Ramos (cell line): ENCODE measurements at regions not wholly inside any gene's neighbourhood (a gene's known extent, or its start where the extent isn't known, plus 50 kb on each side); places are given as distances from the start of the nearest gene placed in this dataset.
"Not testable (repeated sequence)": the region's sequence is repeated elsewhere in the genome, so short reads cannot be mapped to it uniquely, and the experiment has no call there.

ENCODE experiments used
- in situ Hi-C: fragments of 300-500 bp; cut with MboI; formaldehyde crosslinking; loops from one replicate; pipeline ENCODE4 v1.14.3; 2022; ENCODE audit warnings: low sequenced_read_pairs; ENCODE audit not compliant: unreplicated experiment

DNA sequence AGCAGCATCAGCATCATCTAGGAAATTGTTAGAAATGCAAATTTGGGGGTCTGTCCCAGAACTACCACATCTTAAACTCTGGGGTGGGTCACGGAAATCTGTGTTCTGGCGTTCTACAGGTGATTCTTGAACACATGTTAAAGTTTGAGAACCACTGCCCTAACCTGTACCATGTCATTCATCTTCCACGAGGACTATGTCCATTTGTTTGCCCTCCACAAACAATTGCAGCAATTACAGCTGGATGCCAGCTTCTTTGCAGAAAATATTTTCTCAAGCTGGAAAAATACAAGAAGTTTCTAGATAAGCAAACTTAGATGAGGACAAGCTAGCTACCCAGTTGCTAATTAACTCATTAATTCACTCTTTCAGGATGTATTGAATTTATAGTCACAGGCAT lies 54.1 kb downstream of the MAFB start:
- in situ Hi-C loops = no loop called here

DNA sequence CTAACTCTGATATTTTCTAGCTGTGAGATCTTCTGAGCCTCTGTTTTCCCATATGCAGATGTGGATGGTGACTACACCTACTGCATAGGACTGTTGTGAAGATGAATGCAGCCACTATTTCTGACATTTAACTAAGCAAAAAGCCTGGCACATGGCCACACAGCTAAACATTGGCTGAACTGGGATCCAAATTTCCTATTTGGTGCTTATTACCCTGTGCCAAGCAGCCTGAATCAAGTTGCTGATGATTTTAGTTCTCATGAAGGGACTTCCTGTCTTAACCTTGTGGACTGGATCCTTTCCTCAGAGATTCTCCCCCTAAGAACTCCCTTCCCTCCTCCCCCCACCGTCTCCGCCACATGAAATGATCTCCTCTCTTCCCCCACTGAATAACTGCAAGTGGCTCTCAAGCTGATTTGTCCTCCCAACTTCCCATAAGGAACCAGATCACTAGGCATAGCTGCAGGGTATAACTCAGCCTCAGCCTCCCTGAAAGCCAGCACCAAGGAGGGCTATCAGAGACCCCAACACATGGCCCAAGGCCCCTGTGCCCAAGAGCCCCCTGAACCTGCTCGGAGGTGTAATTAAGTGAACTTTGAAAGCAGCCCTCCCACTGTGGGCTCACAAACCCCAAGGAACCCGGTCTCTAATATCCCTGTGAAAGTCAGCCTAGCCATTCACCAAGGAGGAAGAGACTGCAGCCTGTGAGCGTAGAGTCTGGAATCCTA lies 55.7 kb downstream of the MAFB start:
- in situ Hi-C loops = no loop called here

DNA sequence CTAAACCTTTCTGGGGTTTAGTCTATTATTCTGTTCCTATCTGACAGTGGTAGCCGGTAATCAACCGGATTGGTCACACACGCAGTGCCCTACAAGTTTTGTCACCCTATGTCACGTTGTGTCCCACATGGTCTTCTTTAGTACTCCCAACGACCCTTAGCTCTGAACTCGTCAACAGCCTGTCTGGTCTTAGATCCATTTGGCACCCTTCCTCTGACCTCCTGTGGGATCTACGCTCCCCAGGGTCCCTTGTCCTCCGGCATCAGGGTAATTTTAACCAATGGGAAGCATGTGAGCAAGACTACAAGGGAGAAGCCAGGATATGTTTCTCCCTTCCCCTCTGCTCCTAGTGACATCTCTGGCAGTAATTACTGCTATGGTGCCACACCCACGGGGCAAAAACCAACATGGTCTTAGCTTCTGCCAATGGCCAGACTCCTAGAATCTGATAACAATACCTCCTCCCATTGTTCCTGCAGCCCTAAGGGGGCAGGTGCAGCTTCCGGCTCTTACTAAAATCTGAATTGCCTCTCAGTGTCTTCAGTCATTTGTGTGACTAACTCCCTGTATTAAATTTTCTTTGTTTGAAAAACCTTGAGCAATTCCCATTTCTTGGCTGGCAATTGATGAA lies 56.6 kb downstream of the MAFB start:
- in situ Hi-C loops = no loop called here

DNA sequence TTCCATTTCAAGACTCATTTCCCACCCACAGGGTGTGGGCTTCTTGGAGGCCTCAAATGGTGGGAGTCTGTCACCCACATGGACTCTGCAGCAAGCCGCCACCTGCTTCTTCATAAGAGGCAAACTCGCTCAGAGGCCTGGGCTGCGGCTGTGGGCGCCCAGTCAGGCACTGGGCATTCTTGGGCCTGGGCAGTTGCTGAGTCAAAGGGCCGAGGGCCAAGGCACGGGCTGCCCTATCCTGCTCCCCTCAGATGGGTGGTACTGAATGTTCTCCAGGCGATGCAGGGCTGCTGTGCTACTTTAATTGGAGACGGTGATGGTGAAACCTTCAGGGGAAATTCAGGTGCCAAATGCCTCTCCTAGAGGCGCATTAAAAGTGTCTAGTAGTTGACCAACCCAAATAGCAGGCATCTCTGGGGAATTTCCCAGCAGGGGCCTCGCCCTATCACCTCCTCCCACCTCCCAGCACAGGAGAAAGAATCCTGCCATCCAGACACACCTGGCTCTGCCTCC lies 57.9 kb downstream of the MAFB start:
- in situ Hi-C loops = no loop called here

DNA sequence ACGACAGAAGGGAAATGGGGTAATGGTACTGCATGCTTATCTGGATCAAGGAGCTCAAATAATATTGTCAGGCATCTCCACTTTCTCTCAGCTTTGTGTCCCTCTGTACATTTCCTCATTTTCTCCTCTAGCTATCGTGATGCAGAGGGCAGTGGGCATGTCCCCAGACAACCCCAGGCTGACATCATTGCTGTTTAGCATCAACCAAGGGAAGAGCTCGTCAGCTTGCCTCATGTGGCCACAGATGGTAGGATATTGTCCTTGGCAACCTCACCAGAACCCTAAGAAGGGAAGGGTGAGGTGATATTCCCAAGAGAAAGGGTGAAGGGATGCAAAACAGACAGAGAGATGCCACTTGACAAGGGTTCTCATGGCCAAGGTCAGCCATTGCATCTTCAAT lies 58.3 kb downstream of the MAFB start:
- in situ Hi-C loops = no loop called here

DNA sequence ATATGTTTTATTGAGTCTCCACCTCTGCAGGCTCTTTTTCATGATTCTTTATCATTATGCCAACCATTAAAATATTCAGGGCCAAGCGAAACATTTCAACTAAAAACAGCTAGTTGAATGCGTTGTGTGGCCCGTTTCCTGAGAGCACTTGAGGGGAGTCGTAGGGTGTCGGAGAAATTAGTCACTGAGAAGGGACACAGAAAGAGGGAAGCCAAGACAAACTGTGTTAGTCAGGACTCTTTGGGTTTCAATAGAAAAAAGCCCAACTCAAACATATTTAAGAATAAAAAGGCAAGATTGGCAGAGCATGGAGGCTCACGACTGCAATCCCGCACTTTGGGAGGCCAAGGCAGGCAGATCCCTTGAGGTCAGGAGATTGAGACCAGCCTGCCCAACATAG lies 58.9 kb downstream of the MAFB start:
- in situ Hi-C loops = no loop called here

DNA sequence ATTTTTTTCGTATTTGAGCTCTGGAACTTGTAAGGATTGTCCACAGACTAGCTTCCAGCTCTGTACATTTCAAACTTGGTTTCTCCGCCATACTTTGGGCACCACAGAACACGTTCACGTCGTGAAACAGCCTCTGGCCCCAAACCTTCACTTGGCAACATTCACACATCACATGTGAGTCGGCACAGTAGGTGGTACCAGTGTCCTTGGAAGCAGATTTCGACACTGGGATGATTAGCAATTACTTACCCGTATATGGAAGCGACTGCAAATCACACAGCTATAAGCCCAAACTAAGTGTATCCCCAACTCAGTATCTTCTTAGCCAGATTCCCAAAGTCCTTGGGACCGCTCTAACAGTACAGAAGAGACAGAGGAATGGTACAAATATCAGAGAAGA lies 60.2 kb downstream of the MAFB start:
- in situ Hi-C loops = no loop called here

DNA sequence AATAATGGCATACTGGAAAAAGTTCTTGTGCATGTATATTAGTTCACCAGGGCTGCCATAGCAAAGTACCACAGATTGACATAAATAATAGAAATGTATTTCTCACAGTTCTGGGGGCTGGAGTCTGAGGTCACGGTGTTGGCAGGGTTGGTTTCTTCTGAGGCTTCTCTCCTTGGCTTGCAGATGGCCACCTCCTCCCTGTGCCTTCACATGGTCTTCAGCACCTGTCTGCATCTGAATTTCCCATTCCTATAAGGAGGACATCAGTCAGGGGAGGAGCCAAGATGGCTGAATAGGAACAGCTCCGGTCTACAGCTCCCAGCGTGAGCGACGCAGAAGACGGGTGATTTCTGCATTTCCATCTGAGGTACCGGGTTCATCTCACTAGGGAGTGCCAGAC lies 70.0 kb downstream of the MAFB start:
- in situ Hi-C loops = not testable (repeated sequence)

DNA sequence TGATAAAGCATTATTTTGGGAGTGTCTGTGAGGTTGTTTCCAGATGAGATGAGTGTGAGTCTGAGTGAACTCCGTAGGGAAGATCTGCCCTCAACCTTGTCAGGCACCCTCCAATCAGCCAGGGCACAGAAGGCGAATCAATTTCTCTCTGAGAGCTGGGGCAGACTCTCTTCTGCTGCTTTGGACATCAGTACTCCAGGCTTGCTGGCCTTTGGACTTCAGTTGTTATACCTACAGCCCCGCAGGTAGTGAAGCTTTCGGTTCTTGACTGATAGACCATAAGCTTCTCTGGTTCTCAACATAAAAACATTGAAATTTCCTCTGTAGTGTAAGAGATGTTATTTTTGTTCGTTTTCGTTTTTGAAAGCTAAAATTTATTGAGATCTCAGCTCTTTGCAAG lies 71.4 kb downstream of the MAFB start:
- in situ Hi-C loops = no loop called here

DNA sequence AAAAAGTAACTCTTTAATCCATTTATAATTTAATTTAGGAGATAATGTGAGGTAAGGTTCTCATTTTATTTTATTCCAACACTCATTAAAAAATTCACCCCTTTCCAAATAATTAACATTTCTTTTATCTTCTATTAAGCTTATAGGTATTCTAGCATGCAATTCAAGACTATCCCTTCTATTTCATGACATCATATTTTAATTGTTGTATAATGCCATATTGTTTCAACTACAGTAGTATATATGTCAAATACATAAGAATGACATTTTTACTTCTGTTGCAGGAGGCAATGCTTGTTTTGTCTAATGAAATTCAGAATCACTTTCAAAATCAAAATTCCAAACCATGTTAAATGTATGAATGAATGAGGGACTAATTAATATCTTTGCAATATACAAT lies 76.2 kb downstream of the MAFB start:
- in situ Hi-C loops = no loop called here

DNA sequence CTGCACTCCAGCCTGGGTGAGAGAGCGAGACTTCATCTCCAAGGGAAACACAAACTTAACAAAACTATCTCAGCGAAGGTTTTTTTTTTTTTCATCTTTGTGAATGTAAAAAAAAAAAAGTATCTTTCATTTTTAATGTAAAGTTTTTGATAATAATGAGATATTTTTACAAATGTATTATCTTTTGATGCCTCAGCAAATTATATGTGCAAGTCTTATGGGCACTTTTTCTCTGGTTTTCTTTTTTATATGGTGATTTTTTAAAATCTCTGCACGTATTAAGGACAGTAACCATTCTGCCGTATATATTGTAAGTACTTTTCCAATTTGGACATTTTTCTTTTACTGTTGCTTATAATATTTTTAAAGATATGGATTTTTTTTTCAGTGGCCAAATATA lies 76.8 kb downstream of the MAFB start:
- in situ Hi-C loops = no loop called here

DNA sequence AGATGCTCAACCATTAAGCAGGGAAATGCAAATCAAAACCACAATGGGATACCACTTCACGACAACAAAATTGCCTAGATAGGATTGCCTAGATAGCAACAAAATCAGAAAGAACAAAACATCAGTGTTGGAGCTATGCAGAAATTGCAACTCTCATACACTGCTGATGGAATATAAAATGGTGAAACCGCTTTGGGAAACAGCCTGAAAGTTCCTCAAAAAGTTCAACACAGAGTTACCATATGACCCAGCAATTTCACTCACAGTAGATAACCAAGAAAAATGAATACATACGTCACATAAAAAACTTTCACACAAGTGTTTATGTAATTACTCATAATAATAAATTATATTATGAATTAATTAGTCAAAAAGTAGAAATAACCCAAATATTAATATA lies 78.3 kb downstream of the MAFB start:
- in situ Hi-C loops = no loop called here

DNA sequence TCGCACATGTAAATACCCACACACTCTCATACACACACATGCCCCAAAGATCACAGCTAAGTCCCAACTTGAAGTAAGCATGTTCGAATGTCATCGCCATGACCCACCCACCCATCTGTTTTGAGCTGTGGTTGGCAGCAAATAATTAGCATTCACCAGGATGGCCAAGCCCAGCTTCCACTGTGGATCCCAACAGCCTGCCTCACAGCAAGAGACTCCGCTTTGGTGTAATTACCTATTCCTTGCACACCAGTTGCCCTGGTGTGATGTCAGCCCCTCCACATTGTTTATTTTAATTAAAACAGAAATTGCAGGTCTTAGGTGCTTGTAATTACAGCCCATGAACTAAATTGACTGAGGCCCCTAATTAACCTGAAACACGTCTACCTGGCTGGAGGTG lies 81.1 kb downstream of the MAFB start:
- in situ Hi-C loops = no loop called here

DNA sequence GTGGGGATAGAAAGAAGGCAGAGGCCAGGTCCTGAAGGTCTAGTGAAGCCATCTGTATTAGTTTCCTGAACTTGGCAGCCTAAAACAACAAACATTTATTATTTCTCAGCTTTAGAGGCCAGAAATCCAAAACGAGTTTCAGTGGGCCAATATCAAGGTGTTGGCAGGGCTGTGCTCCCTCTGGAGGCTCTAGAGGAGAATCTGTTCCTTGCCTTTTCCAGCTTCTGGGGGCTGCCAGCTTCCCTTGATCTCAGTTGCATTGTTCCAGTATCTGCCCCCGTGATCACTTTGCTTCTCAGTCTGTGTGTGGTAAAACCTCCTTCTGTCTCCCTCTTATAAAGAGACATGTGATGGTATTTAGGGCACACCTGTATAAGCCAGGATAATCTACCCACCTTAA lies 82.4 kb downstream of the MAFB start:
- in situ Hi-C loops = no loop called here

DNA sequence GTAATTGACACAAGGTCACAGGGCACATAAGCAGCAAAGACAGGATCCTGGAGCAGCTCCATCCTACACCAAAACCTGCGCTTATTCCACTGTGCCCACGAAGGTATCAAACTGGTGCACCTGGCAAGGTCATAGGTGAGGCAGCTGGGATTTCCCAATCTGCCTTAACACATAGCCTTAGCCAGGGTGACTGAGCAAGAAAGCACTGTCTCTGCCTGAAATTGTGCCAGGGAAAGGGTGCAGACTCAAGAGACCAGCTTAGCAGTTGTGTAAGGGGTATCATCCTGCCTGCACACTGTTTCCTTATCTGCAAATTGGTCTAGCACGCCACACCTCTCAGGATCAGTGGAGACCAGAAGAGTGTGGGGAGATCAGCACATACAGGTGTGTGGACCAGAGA lies 82.8 kb downstream of the MAFB start:
- in situ Hi-C loops = no loop called here

DNA sequence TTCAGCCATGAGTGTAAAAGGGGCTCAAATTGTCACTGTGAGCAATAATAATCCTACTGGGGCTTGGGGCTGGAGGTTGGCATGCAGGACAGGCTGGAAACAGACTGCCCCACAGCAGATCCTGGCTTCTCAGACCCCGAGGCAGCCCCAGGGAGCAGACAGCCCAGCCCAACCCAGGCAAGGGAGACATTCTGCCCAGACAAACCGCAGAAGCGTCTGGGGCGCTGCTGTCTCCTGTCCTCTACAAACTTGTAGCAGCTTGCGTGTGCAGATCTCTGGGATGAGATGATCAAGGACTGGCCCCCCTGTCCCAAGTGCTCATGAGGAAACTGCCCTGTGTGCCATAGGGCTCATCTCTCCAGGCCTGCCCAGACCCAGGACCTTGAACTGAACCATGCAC lies 84.6 kb downstream of the MAFB start:
- in situ Hi-C loops = no loop called here

DNA sequence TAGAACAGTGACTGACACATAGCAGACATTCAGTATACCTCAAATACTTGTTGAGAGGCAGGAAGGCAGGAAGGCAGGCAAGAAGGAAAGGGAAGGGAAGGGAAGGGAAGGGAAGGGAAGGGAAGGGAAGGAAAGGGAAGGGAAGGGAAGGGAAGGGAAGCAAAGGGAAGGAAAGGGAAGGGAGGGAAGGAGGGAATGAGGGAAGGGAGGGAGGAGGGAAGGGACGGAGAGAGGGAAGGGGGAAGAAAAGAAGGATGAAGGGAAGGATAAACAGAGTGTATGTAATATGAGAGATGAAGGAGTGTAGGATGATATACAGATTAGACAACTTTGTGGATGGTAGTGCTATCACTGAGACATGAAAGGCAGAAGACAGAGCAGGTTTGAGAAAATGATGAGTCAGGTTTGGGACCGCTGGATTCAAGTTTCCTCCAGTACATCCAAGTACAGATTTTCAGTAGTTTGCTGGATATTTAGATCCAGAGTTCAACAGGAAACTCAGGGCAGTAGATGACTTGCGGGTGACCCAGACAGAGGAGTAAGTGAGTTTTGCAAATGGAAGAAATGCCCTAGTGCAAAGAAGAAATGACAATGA lies 85.9 kb downstream of the MAFB start:
- in situ Hi-C loops = no loop called here

DNA sequence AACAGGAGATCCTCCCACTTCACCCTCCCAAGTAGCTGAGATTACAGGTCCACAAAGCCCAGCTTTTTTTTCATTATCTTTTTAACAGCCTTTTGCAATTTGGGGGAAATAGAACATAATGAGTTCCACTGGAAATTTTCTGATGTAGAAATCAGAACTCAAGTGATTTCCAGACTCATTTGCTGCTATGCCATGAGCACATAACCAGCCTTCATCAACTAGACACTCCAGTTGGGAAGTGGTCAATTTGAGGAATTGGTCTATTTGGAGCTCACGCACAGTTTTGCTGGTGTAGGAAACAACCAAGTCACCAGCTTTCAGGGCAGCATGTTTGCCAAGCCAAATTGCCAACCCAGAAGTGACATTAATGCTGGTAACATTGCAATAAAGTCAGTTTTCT lies 86.7 kb downstream of the MAFB start:
- in situ Hi-C loops = no loop called here

DNA sequence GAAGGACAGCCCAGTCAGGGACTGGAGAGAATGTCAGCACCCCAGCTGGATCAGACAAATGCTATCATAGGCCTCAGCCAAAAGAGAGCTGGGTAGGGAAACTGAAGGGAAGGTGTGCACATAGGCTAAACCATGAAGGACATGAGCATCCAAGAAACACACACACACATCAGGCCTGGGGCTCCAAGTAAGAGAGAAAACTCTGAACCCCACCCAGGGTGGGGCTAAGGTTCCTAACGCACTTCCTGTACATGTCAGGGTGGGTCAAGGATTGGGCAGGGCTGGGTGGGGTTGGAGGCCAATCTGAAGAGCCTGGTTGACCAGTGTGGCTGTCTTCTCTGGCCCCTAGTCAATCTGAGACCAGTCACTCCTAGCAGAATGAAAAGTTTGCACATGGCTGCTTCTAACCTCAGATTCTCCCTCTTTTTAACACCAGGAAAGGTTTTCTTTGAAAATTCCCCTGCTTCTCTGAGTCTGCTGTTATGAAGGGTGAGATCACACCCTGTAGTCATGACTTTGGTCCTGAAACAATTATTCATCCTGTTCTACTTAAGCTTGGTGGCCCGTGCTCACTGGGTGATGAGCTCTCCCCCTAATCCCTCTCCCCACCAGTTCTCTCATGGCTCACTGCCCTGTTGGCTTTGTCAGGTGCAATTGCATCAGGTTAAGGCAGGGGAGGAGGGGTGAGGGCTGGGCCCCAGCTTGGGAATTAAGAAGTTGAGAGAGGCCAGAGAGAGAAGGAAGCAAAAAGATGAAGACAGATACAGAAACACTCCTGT lies 88.4 kb downstream of the MAFB start:
- in situ Hi-C loops = no loop called here

DNA sequence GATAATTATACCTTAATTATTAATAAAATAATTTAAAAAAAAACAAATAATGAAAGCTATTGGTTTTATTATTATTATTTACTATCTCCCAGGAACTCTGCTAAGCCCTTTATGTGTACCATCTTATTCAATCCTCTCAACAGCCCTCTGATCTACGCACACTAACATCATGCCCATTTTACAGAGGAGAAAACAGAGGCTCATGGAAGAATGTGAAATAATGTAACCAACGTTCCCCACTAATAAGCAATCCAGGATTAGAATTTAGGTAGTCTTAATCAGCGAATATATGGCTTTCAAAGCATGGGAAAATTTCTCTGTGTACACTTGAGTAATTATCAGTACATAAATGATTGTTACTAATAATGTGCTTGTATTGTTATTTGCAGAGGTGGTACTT lies 89.0 kb downstream of the MAFB start:
- in situ Hi-C loops = no loop called here

DNA sequence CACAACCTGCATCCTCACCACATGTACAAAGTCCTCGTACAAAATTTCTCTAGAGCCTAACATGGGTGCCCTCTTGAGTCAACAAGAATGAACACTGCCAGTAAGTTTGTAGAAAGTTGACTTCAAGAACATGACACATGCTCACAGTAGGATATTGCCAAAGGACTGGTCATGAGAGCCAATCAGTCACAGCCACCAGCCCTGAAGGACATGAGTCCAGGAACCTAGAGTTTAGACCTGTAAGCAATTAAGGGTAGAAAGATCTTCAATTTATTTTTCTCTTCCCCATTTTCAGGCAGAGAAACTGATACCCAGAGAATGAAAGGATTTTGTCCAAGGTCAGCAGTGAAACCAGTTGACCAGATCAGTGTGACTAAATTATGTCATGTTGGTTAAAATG lies 96.1 kb downstream of the MAFB start:
- in situ Hi-C loops = no loop called here
